ENCODE measurements at regions not wholly inside any gene's neighbourhood (a gene's known extent, or its start where the extent isn't known, plus 50 kb on each side); places are given as distances from the start of the nearest gene placed in this dataset.

GRCh38 chr17:71966055-71966454, 154.8 kb upstream of the SOX9 start:
- Histone ChIP-seq H2BK15ac (ENCODE audit: low read depth, low read length) (no peak overlapping the region), H3K9me1 (ENCODE audit: insufficient read depth, low read length) (no peaks in the 10 kb centered on the region), H4K8ac (ENCODE audit: low read depth in 2 of 2, low read length in 2 of 2) (no peak overlapping the region), H2AFZ (replicated peaks; ENCODE audit: low read length, poor library complexity) (no peak overlapping the region), H3K4me3 (ENCODE audit: insufficient read depth, low read depth, low read length) (no peak overlapping the region), H3K4me2 (ENCODE audit: low read depth, low read length) (no peak overlapping the region), H3K56ac (ENCODE audit: extremely low read depth, insufficient read depth, low read length) (no peak overlapping the region), H3K18ac (ENCODE audit: low read depth, low read length) (no peak overlapping the region), H2AK9ac (replicated peaks; ENCODE audit: low read depth, low read length, poor library complexity) (no peak overlapping the region), H4K20me1 (ENCODE audit: insufficient read depth, low read length) (no peaks in the 10 kb centered on the region), H2AK5ac (ENCODE audit: low read depth, low read length) (no peak overlapping the region), H3K4me1 (ENCODE audit: control insufficient read depth, insufficient read depth, low read length) (no peaks in the 10 kb centered on the region), H2BK5ac (ENCODE audit: low read depth, low read length, poor library complexity, severe bottlenecking) (no peak overlapping the region), H3K36me3 (ENCODE audit: control insufficient read depth, insufficient read depth, low read length) (no peaks in the 10 kb centered on the region), H3K27ac (ENCODE audit: insufficient read depth, low read length) (no peak overlapping the region), H3K27me3 (ENCODE audit: control insufficient read depth, insufficient read depth, low read length) (no peaks in the 10 kb centered on the region), H3K9me3 (ENCODE audit: control insufficient read depth, insufficient read depth, low read length) (no peaks in the 10 kb centered on the region), H3K79me1 (ENCODE audit: low read depth in 1 of 2, low read length in 2 of 2) (no peaks in the 10 kb centered on the region), H3K23ac (ENCODE audit: low read depth, low read length) (no peak overlapping the region), H3K4ac (ENCODE audit: low read depth, low read length) (no peak overlapping the region), H2BK20ac (ENCODE audit: low read depth, low read length) (no peak overlapping the region), H4K91ac (ENCODE audit: insufficient read depth, low read depth, low read length) (no peak overlapping the region), H3K9ac (ENCODE audit: low read depth, low read length) (no peak overlapping the region), H2BK120ac (ENCODE audit: low read depth, low read length) (no peak overlapping the region), H4K5ac (ENCODE audit: low read depth, low read length) (no peak overlapping the region), H3K14ac (replicated peaks; ENCODE audit: low read depth, low read length) (no peak overlapping the region)
- no CpG with 5 or more reads among the region's 6 CpGs for WGBS, 2 experiments (ENCODE audit: extremely low coverage in 2 of 2, insufficient read length in 1 of 2)
- dilution Hi-C loops (cut with HindIII; ENCODE audit: low sequenced_read_pairs, unreplicated experiment) (no loop called here), in situ Hi-C loops (cut with MboI; ENCODE audit: low sequenced_read_pairs) (loop anchor here (25.0 kb wide), 1 partner anchor 571 kb away; no protein-coding TSS in a partner anchor), intact Hi-C loops (cut with micrococcal nuclease) (no loop called here)
- TF ChIP-seq RFX5 (IDR thresholded peaks at IDR 0.05; ENCODE audit: low read depth, low read length) (no peak), POLR2A (IDR thresholded peaks at IDR 0.05; ENCODE audit: low read depth, low read length) (no peak), MAZ (IDR thresholded peaks at IDR 0.05; ENCODE audit: borderline replicate concordance, low read depth, low read length) (no peak), RAD21 (IDR thresholded peaks at IDR 0.05; ENCODE audit: low read length) (no peak), USF2 (IDR thresholded peaks at IDR 0.05; ENCODE audit: low read depth, low read length) (no peak), CEBPB (IDR thresholded peaks at IDR 0.05; ENCODE audit: low read depth, low read length) (no peak), FOS (IDR thresholded peaks at IDR 0.05; ENCODE audit: low read depth, low read length) (no peak), RCOR1 (IDR thresholded peaks at IDR 0.05; ENCODE audit: insufficient replicate concordance, low read length) (no peak), MXI1 (IDR thresholded peaks at IDR 0.05; ENCODE audit: borderline replicate concordance, low read depth, low read length) (no peak), CHD1 (IDR thresholded peaks at IDR 0.05; ENCODE audit: low read depth, low read length) (no peak), MAFK (IDR thresholded peaks at IDR 0.05; ENCODE audit: low read depth, low read length) (no peak)
- TF ChIP-seq, protein P1, sequence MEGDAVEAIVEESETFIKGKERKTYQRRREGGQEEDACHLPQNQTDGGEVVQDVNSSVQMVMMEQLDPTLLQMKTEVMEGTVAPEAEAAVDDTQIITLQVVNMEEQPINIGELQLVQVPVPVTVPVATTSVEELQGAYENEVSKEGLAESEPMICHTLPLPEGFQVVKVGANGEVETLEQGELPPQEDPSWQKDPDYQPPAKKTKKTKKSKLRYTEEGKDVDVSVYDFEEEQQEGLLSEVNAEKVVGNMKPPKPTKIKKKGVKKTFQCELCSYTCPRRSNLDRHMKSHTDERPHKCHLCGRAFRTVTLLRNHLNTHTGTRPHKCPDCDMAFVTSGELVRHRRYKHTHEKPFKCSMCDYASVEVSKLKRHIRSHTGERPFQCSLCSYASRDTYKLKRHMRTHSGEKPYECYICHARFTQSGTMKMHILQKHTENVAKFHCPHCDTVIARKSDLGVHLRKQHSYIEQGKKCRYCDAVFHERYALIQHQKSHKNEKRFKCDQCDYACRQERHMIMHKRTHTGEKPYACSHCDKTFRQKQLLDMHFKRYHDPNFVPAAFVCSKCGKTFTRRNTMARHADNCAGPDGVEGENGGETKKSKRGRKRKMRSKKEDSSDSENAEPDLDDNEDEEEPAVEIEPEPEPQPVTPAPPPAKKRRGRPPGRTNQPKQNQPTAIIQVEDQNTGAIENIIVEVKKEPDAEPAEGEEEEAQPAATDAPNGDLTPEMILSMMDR (conservative IDR thresholded peaks at IDR 0.05; ENCODE audit: low read depth, low read length), result no peak
- no peak for ATAC-seq (ENCODE audit: low read depth)
- POLR2A ChIA-PET (ENCODE audit: unreplicated experiment), result interaction anchor here (0.5 kb wide), 1 partner anchor 10 kb away, joined by 5 read pairs; no protein-coding TSS in a partner anchor
- CTCF ChIA-PET, result interaction anchor here (0.6 kb wide), 1 partner anchor 68 kb away, joined by 3 read pairs; no protein-coding TSS in a partner anchor
- DNase-seq, result no peak
- BruUV-seq (replicated peaks), result no TSS peak

All from IMR-90 (cell line).